DMS 273 treated with DMSO at 0.1 percent for 48 hours (cell line): ENCODE measurements at regions not wholly inside any gene's neighbourhood (a gene's known extent, or its start where the extent isn't known, plus 50 kb on each side); places are given as distances from the start of the nearest gene placed in this dataset.

Experiments used
- DNase-seq: peaks from one replicate; lab custom pipeline; 2025; lab: John Stamatoyannopoulos, UW

- no peak for DNase-seq
Observed at GRCh38 chr12:89821896-89822295, 113.3 kb upstream of the ATP2B1 start.

DNA sequence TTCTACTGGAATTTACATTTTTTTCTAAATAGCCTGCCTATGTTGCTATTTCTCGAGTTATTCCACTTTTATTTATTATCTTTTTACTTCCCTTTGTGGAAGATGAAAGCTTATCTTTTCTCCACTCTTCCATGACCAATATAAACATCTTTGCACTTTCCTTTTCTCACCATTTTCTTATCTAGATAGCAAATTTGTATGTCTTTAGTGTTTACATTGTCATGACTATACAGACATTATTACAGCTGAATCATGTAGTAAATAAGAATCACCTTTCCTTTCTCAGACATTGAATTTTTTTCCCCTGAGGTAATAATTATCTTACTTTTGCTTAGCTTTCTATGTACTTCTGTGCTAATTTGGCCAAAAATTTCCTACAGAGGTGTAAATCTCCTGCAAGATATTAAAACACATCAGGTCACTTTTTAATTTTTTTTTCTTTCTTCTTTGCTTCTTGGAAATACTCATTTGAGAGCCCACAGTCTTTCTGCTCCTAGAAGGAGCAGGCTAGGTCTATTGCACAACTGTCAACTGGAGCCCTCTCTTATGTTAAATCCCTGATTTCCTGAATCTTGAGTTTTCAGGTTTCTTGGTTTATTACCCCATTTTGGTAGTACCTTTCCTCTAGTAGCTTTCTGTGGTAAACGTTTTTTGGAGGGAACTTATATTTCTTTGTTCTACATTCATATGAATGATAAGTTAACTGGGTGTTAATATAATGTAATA lies 109.0 kb upstream of the ATP2B1 start:
- no peak for DNase-seq

GRCh38 chr12:89815225-89815624 lies 106.6 kb upstream of the ATP2B1 start:
- DNase-seq, result no peak

GRCh38 chr12:89803412-89803811 lies 94.8 kb upstream of the ATP2B1 start:
- no peak for DNase-seq

GRCh38 chr12:89801284-89801683 lies 92.6 kb upstream of the ATP2B1 start:
- no peak for DNase-seq

GRCh38 chr12:89800435-89800834 lies 91.8 kb upstream of the ATP2B1 start:
- no peak for DNase-seq

DNA sequence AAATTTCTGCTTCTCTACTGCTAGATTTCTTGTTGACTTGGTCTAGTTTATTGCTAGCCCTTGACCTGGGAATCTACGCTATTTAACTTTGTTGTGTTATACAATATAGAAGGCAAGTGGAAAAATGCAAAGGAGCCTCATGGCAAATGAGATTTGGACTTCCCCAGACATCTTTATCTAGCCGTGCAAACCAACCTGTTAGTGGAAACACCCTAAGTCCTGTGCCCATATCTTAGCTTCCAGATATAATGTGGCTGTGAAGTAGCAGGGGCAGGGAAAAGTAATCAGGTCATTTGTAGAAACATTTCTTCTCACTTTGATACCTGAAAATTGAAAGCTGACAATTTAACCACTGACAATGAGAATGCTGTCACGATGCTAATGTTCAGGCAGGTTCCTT lies 90.7 kb upstream of the ATP2B1 start:
- no peak for DNase-seq

DNA sequence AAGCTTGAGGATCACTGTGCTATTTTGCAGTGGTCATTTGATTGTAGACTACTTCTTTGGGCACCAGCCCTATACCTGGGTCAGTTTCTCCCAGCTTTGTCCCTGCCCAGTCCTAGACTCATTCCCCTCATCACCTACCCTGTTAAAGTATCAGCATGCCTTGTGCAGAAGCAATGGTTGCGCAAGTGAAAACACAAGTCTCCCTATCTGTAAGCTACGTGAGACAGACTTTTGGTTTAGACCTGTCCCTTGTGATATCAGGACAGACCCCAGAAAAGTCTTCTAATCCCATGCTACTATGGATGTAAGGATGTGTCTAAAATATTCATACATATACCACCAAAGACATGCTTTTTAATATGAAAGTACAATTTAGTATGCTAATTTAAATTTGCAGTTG lies 88.8 kb upstream of the ATP2B1 start:
- DNase-seq, result no peak

- DNase-seq, result no peak
Observed at GRCh38 chr12:89796798-89797382, 88.3 kb upstream of the ATP2B1 start.

DNA sequence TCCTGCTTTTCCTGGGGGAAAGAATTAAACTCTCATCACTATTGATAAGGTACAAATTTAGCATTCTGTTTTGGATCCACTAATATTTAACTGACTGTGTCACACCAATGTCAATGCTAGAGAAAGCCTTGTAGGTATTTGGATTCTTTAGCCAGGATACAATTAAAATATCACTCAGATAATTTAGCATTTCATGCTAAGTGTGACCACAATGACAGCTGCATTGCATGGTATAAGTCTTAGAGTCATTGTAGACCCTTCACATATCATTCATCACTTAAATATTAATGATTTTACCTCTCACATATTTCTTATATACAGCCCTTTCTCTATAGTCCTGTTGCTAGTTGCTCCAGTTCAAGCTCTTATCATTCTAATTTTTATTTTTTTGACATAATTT lies 85.3 kb upstream of the ATP2B1 start:
- no peak for DNase-seq

- DNase-seq, result no peak
Observed at GRCh38 chr12:89791286-89791685, 82.6 kb upstream of the ATP2B1 start.

DNA sequence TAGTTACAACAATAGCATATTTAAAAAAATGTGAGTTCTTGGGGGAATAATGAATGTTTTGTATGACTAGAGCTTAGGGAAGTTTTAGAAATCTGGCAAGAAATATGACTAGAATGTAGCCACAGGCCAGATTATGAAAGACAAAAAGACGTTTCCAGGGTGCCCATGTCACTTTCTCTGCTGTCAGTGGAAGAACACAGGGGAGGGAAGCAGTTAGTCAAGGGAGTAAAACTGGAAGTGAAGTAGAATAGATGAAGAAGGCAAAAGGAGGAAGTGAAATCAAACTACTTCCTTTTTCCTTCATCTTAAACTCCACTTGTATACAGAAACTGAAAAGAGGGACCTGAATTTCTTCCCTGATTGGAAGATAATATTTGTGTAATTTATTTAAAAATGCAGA lies 81.2 kb upstream of the ATP2B1 start:
- no peak for DNase-seq

- no peak for DNase-seq
Observed at GRCh38 chr12:89787763-89788162, 79.1 kb upstream of the ATP2B1 start.

DNA sequence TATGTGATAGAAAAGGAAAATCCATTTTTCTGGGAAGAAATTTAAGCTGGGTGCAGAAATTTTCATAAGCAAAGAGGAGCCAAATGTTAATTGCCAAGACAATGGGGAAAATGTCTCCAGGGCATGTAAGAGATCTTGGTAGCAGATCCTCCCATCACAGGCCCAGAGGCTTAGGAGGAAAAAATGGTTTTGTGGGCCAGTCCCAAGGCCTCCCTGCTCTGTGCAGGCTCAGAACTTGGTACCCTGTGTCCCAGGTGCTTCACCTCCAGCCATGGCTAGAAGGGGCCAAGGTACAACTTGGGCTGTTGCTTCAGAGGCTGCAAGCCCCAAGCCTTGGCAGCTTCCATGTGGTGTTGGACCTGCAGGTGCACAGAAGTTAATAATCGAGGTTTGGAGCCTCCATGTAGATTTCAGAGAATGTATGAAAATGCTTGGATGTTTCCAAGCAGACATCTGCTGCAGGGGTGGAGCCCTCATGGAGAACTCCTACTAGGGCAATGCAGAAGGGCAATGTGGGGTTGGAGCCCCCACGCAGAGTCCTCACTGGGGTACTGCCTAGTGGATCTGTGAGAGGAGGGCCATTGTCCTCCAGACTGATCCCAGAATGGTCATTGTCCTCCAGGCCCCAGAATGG lies 77.7 kb upstream of the ATP2B1 start:
- no peak for DNase-seq

GRCh38 chr12:89783359-89784060 lies 74.9 kb upstream of the ATP2B1 start:
- peak; percentile 65 for DNase-seq

DNA sequence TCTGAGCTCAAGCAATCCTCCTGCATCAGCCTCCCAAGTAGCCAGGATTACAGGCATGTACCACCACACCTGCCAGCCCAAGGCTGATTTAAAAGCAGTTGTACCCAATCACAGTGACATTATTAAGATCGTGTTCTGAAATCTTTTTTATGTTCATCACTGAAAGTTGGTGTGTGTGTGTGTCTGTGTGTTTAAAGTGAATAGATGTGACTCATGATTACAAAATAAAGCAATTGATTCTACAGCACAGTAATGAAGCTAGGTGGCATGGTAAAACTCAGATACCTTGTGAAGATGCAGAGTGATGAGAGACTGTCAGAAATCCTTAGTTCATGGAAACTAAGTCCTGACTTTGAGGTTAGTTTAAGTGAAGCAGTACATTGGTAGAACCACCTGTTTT lies 74.2 kb upstream of the ATP2B1 start:
- DNase-seq, result no peak

DNA sequence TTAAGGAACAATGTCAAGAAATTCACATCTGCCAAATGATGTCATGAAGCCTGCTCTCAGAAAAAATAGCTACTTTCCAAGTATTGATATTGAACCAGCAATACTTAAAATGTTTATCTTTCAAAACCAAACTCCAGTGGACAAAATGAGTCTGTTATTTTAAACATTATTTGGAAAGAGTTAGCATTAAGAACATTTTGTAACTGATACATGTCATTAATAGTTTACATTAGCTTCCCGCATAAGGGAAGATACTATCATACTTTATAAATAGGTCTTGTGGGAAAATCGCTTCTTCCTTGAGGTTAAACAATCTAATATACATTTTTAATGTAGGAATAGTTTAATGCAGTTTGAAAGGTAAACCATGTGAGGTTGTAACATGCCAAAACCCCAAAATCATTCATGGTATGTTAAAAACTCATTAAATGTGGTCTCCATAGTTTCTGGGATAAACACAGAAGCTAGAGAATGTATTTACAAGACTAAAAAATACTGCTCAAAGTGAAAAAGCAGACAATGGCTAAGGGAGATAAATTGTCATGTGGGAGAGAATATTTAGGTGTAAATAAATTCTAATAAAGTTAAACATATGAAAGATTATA lies 73.4 kb upstream of the ATP2B1 start:
- DNase-seq, result no peak

- no peak for DNase-seq
Observed at GRCh38 chr12:89781156-89781555, 72.5 kb upstream of the ATP2B1 start.

- no peak for DNase-seq
Observed at GRCh38 chr12:89779090-89779489, 70.5 kb upstream of the ATP2B1 start.

- DNase-seq, result no peak
Observed at GRCh38 chr12:89777733-89778379, 69.2 kb upstream of the ATP2B1 start.

- no peak for DNase-seq
Observed at GRCh38 chr12:89775986-89776365, 67.3 kb upstream of the ATP2B1 start.
